Progenitor cell of endocrine pancreas (in vitro differentiated cells): ENCODE measurements at regions not wholly inside any gene's neighbourhood (a gene's known extent, or its start where the extent isn't known, plus 50 kb on each side); places are given as distances from the start of the nearest gene placed in this dataset.

Experiments used
- DNase-seq: peaks from one replicate; pipeline ENCODE4 v3.0.0; 2021; ENCODE audit warnings: low spot score; ENCODE audit not compliant: unreplicated experiment
- H3K27ac Mint-ChIP-seq: 2 replicates; pipeline ENCODE4 v1.8.0; 2021; ENCODE audit warnings: mild to moderate bottlenecking, moderate library complexity, mixed read lengths
- H3K27me3 Mint-ChIP-seq: 2 replicates; pipeline ENCODE4 v1.8.0; 2021; ENCODE audit warnings: mixed read lengths
- H3K36me3 Mint-ChIP-seq: 2 replicates; pipeline ENCODE4 v1.8.0; 2022; ENCODE audit warnings: mixed read lengths; ENCODE audit not compliant: insufficient read depth
- H3K4me1 Mint-ChIP-seq: 2 replicates; pipeline ENCODE4 v1.8.0; 2021; ENCODE audit warnings: low read depth, mixed read lengths
- H3K4me3 Mint-ChIP-seq: 2 replicates; pipeline ENCODE4 v1.8.0; 2021; ENCODE audit warnings: low read depth, mild to moderate bottlenecking, moderate library complexity, mixed read lengths
- H3K9me3 Mint-ChIP-seq: 2 replicates; pipeline ENCODE4 v1.8.0; 2021; ENCODE audit warnings: low read depth, mixed read lengths
- CTCF ChIP-seq: fragments of 200-600 bp; sonication (generic); IDR thresholded peaks from one replicate; pipeline ENCODE4 v1.5.0; 2021; ENCODE audit warnings: antibody characterized with exemption, mild to moderate bottlenecking; ENCODE audit not compliant: unreplicated experiment

DNA sequence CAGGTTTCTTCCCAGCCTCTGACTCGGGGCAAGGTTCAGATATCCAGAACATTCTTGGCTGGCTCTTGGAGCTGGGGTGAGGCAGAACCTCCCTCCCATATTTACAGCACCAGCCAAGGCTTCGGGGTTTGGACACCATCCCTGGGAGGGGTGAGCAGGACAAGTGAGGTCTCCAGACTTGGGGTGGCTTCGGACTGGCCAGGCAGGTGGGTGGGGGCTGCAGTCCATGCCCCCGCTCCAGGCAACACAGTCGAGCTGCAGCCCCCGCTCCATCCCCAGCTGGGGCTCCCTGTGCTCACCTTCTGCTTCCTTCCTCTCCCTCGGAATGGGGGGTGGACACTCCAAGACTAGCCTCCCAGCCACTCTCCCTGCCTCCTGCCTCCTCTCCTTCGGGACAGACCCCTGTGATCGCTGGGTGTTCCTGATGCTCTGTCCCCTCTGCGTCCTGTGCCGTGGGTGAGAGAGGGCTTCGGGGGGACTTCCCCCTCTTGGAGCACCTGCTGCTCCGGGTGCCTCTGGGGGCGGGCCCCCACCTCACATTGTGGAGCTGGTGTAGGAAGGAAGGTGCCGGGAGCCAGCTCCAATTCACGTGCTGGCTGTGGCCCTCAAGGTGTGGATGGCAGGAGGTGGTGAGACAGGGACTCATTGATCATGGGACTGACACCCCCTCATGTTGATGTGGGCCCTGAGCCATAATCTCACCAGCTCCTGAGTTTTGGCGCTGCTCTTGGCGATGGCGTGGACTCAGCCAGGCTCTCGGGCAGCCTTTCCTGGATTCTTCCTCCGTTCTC lies 189.2 kb downstream of the SEC14L1 start:
- Mint-ChIP-seq H3K27ac (no peak overlapping the region), H3K4me1 (peaks cover 7% of the 10 kb centered on the region), H3K9me3 (no peaks in the 10 kb centered on the region), H3K4me3 (no peak overlapping the region), H3K27me3 (no peaks in the 10 kb centered on the region), H3K36me3 (peaks cover 2% of the 10 kb centered on the region)
- DNase-seq, result no peak
- no peak for TF ChIP-seq CTCF

- peaks cover 2% of the 10 kb centered on the region for H3K36me3 Mint-ChIP-seq
- H3K4me3 Mint-ChIP-seq, result no peak overlapping the region
- no peaks in the 10 kb centered on the region for H3K27me3 Mint-ChIP-seq
- DNase-seq, result no peak
- no peak overlapping the region for H3K27ac Mint-ChIP-seq
- no peaks in the 10 kb centered on the region for H3K9me3 Mint-ChIP-seq
- peaks cover 6% of the 10 kb centered on the region for H3K4me1 Mint-ChIP-seq
- no peak for TF ChIP-seq CTCF
Observed at GRCh38 chr17:77330602-77331081, 189.9 kb downstream of the SEC14L1 start.

- peak overlapping the region; percentile 53 for H3K27ac Mint-ChIP-seq
- peak; percentile 91 for DNase-seq
- peaks cover 2% of the 10 kb centered on the region for H3K36me3 Mint-ChIP-seq
- H3K4me3 Mint-ChIP-seq, result peak overlapping the region; percentile 5
- H3K27me3 Mint-ChIP-seq, result no peaks in the 10 kb centered on the region
- peaks cover 5% of the 10 kb centered on the region for H3K4me1 Mint-ChIP-seq
- TF ChIP-seq CTCF, result peak; percentile 98
- H3K9me3 Mint-ChIP-seq, result no peaks in the 10 kb centered on the region
Observed at GRCh38 chr17:77331301-77331864, 190.6 kb downstream of the SEC14L1 start.

GRCh38 chr17:77332034-77332971 lies 191.5 kb downstream of the SEC14L1 start:
- Mint-ChIP-seq H3K36me3 (peaks cover 2% of the 10 kb centered on the region), H3K4me1 (peaks cover 5% of the 10 kb centered on the region), H3K4me3 (no peak overlapping the region), H3K27ac (no peak overlapping the region), H3K9me3 (peaks cover 5% of the 10 kb centered on the region), H3K27me3 (no peaks in the 10 kb centered on the region)
- no peak for TF ChIP-seq CTCF
- no peak for DNase-seq
